Stimulated activated CD4-positive, alpha-beta T cell treated with anti-CD3 and anti-CD28 coated beads, TNF-alpha, amount 100 ng/mL, for 24 hours (primary cell): ENCODE measurements at regions not wholly inside any gene's neighbourhood (a gene's known extent, or its start where the extent isn't known, plus 50 kb on each side); places are given as distances from the start of the nearest gene placed in this dataset.
"Not testable (repeated sequence)": the region's sequence is repeated elsewhere in the genome, so short reads cannot be mapped to it uniquely, and the experiment has no call there.

Experiments
- DNase-seq, 3 experiments: peaks; one replicate each; pipeline ENCODE4 v3.0.0-alpha.2; 2020; ENCODE audit warnings: low read depth in 3 of 3

DNA sequence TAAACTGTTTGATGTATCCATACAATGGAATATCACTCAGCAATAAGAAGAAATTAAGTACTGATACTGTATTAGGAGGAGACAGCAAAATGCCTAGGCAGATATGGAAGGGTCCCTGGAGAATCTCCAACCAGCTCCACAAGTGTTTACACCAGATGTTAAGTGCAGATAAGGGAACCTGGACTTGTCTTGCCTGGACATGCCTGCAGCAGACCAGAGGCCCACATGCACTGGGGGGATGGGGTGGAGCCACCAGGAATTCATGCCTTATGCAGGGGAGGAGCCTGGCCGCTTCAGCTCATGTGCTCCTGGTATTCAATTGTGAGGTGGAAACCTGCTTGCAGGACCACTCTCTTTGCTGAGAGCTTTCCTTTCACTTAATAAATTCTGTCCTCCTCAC, 287.6 kb downstream of the LIPI start:
- DNase-seq: not testable (repeated sequence)

- not testable (repeated sequence) for DNase-seq
These were observed 289.3 kb downstream of the LIPI start for GRCh38 chr21:13921455-13921854.

GRCh38 chr21:13907385-13907784, 297.8 kb downstream of the POTED start:
- DNase-seq: not testable (repeated sequence)

DNA sequence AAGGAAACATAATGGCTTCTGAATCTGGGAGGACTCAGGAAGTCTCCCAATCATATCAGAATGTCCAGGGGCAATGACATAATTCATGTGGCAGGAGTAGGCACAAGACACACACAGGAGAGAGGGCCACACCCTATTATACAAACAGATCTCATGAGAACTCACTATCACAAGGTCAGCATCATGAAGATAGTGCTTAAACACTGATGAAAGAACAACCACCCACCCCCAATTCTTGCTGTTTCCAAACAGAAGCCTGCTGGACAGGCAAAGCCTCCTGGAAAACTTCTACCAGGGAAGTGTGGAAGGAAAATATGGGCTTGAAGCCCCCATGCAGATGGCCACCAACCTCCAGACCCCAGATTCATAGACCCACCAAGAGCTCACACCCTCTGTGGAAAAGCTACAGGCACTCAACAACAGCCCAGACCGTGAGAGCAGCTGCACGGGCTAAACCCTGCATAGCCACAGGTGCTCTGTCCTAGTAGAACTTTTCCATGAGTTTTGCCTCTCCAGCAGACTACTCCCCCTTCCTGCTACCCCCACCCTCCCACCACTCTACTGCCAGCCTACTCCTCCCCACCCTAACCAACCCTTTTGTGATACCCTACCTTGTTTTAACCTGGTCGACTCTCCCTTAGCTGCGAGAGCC, 287.1 kb downstream of the POTED start:
- DNase-seq: not testable (repeated sequence)

- DNase-seq: not testable (repeated sequence)
These were observed 284.0 kb downstream of the POTED start for GRCh38 chr21:13893617-13894016.

DNA sequence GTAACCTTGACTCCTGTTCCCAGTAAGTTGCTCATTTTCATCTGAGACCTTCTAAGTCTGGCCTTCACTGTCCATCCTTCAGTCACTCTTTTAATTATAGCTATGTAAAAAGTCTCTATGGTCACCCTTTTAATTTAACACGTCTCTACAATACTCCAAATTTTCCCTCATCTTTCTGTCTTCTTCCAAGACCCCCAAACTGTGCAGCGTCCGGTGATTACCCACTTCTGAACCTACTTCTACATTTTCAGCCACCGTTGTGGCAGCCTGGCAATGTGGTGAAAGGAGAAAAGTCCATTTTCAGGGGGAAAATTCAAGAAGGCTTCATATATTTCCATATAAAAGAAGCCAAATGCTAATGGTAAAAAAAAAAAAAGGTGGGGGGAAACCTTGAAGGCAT, 283.4 kb downstream of the POTED start:
- not testable (repeated sequence) for DNase-seq

DNA sequence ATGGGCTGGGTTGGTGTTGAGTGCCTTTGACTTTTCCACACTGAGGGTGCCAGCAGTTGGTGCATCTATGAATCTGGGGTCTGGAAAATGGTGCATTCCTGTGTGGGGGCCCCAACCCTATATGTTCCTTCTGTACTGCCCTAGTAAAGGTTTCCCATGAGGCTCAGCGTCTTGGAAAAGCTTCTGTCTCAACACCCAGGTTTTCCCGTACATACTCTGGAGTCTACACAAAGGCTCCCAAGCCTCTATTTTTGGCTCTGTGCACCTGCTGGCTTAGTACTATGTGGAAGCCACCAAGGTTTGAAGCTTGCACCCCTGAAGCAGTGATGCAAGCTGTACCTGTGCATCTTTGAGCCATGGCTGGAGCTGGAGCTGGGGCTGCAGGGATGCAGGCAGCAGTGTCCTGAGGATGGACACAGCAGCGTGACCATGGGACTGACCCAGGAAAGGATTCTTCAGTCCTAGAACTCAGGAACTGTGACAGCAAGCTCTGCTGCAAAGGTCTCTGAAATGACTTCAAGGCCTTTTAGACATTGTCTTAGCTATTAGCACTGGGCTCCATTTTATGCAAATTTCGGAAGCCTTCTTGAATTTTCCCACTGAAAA, 282.7 kb downstream of the POTED start:
- DNase-seq: not testable (repeated sequence)

GRCh38 chr21:13889176-13889575, 279.6 kb downstream of the POTED start:
- DNase-seq: not testable (repeated sequence)

GRCh38 chr21:13883641-13884395, 274.2 kb downstream of the POTED start:
- not testable (repeated sequence) for DNase-seq

GRCh38 chr21:13877503-13877902, 267.9 kb downstream of the POTED start:
- not testable (repeated sequence) for DNase-seq

DNA sequence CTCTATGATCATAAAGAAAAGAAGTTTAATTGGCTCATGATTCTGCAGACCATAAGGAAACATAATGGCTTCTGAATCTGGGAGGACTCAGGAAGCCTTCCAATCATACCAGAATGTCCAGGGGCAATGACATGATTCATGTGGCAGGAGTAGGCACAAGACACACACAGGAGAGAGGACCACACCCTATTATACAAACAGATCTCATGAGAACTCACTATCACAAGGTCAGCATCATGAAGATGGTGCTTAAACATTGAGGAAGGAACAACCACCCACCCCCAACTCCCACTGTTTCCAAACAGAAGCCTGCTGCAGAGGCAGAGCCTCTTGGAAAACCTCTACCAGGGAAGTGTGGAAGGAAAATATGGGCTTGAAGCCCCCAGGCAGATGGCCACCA, 267.4 kb downstream of the POTED start:
- not testable (repeated sequence) for DNase-seq

- DNase-seq: not testable (repeated sequence)
These were observed 264.4 kb downstream of the POTED start for GRCh38 chr21:13874001-13874400.

DNA sequence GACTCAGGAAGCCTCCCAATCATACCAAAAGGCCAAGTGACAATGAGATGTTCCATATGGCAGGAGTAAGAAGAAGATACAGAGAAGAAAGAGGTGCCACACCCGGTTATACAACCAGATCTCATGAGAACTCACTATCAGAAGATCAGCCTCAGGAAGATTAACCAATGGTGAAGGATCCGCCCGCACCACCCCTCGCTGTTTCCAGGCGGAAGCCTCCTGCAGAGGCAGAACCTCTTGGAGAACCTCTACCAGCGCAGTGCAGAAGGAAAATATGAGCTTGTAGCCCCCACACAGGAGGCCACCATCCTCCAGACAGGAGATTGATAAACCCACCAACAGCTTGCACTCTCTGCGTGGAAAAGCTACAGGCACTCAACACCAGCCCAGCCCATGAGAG, 245.1 kb downstream of the POTED start:
- DNase-seq: no peak

GRCh38 chr21:13850808-13851207, 241.2 kb downstream of the POTED start:
- DNase-seq: not testable (repeated sequence)

- DNase-seq: not testable (repeated sequence)
These were observed 239.9 kb downstream of the POTED start for GRCh38 chr21:13849489-13849888.

GRCh38 chr21:13846718-13847117, 237.1 kb downstream of the POTED start:
- DNase-seq: not testable (repeated sequence)

DNA sequence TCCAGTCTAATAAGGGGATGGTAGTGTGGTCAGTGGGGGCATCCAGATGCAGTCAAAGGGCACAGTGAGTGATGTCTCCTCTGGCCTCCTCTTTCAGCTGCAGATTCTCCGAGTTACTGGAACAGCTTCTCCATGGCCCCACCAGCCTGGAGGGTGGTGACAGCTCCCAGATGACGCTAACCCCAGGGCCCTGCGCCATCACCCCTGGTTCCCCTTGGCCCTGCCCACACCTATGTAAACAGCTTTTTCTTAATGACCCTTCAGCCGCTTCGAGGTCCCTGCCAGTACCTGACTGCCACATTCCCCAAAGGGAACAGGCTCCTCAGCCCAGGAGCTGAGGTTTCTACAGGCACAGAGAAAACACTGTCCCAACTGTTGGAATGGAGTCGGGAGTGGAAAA, 235.0 kb downstream of the POTED start:
- not testable (repeated sequence) for DNase-seq

DNA sequence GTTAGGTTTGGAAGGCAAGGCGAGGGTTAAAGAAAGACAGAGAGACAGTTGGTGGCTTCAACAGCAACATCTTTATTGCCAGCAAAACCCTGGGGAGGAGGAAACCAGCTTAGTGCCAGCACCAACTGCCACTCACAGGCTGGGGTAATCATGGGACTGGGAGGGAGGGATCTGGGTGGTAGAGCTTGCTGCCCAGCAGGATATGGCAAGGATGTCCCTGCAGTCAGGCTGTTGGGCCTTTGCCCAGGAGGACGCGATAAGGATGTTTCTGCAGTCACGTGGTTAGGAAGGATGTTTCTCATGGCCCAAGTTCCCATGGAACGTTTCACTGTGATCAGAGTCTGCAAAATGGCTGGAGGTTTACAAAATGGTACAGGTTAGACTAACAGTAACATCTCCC, 233.5 kb downstream of the POTED start:
- DNase-seq: not testable (repeated sequence)

DNA sequence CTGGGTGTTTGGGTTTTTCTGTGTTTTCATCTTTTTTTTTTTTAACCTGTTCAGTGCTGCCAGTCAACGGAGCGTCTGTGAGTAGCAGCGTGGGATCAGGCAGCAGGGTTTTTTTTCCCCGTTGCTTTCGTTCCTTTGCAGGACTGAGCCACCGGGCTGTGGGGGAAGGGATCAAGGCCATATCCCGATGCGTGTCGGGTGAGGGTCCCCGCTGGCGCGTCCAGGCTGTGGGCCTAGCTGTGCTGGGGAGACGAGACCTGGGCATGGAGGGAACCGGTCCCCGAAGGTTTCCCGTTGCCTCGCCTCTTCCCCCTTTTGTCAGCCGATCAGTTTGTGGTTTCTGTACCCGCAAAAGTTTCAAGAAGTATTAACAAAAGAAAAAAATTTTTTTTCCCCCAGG, 218.1 kb downstream of the POTED start:
- not testable (repeated sequence) for DNase-seq

DNA sequence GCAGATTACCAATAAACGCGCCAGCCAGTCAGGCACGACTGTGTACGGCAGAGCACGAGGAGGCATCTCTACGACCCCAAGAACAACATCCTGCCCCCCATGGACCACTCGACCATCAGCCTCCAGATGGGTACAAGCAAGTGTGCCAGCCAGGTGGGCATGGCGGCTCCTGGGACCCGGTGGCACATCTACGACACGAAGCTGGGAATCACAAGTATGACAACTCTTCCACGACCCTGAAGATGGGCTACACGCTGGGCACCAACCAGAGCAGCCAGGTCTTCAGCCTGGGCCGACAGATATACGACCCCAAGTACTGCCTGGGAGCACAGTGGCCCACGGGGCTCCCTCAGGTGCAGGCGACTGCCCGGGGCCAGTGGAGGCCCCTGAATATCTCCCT, 217.6 kb downstream of the POTED start:
- DNase-seq: no peak

DNA sequence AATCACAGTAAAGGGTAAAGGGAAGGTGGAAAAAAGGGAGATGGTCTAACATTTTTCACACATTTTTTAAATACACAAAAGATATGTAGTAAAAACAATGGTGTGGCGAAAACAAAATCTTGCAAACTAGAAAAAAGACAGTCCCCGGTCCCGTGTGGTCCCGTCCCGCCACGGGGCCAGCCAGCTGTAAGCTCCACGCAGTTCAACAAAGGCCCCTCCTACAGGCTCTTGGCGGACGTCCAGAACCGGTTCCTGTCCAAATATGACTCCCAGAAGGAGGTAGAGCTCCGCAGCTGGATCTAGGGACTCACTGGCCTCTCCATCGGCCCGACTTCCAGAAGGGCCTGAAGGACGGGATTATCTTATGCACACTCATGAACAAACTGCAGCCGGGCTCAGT, 216.9 kb downstream of the POTED start:
- DNase-seq: not testable (repeated sequence)

DNA sequence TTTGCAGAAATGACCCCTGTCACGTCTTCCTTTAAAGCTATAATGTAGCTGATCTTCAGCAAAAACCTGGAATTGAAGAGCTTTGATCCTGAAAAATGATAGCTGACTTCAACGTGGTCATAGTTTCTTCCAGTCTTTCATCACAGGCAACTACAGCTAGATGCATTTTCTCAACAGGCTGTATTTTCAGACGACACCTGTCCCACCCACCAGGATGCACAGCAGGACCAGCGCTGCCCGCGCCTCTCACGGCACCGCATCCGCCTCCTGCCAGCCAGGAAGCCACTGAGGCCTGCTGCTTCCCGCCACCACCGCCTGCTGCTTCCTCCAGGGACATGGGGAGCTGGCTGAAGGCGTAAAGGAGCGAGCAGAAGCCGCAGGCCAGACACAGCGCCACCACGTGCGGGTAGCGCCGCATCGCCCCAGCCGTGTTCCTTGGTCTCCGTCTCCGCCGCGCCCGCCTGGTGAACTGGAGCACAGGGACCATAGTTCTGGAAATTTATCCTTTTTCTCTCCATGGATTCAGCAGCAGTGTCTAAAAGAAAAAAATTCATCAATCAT, 215.7 kb downstream of the POTED start:
- DNase-seq: not testable (repeated sequence)
